H1 (cell line): ENCODE measurements at regions not wholly inside any gene's neighbourhood (a gene's known extent, or its start where the extent isn't known, plus 50 kb on each side); places are given as distances from the start of the nearest gene placed in this dataset.

Source experiments
- ATF2 ChIP-seq: IDR thresholded peaks from 2 replicates; pipeline ENCODE4 v1.6.1; 2012; ENCODE audit warnings: low read length, inconsistent platforms
- BRCA1 ChIP-seq: IDR thresholded peaks from 2 replicates; pipeline ENCODE4 v1.6.1; 2012; ENCODE audit warnings: low read depth, low read length, improper control_type of control experiment
- CBX5 ChIP-seq: fragments of 300-800, 300-1000 bp; sonication (generic); IDR thresholded peaks from 2 replicates; pipeline ENCODE4 v1.7.1; 2016; ENCODE audit warnings: antibody characterized with exemption, low read length, low read depth
- CEBPB ChIP-seq: IDR thresholded peaks from 2 replicates; pipeline ENCODE4 v1.6.1; 2012; ENCODE audit warnings: low read depth, low read length
- CTBP2 ChIP-seq: IDR thresholded peaks from 2 replicates; pipeline ENCODE4 v1.7.0; 2011; ENCODE audit warnings: borderline replicate concordance, mild to moderate bottlenecking, moderate library complexity, mixed read lengths, low read length; ENCODE audit not compliant: insufficient read depth, insufficient read length
- EGR1 ChIP-seq: IDR thresholded peaks from 2 replicates; pipeline ENCODE4 v1.6.1; 2011; ENCODE audit warnings: low read depth, low read length, borderline replicate concordance
- EP300 ChIP-seq, 2 experiments: IDR thresholded peaks; 1 replicate in 1 of 2; 2 replicates in 1 of 2; pipeline ENCODE4 v1.6.1; 2011 to 2012; ENCODE audit warnings: low read depth in 2 of 2, low read length in 2 of 2, mild to moderate bottlenecking in 2 of 2, borderline replicate concordance in 1 of 2, inconsistent platforms in 1 of 2, moderate library complexity in 1 of 2
- GABPA ChIP-seq: IDR thresholded peaks from 2 replicates; pipeline ENCODE4 v1.6.1; 2011; ENCODE audit warnings: mild to moderate bottlenecking, low read length, moderate library complexity, borderline replicate concordance; ENCODE audit not compliant: insufficient read depth
- JUN ChIP-seq: IDR thresholded peaks from 2 replicates; pipeline ENCODE4 v1.6.1; 2011; ENCODE audit warnings: low read depth, mild to moderate bottlenecking, improper control_type of control experiment, low read length
- KDM4A ChIP-seq: IDR thresholded peaks from one replicate; pipeline ENCODE4 v1.7.1; 2012; ENCODE audit warnings: low read depth, mild to moderate bottlenecking, moderate library complexity, low read length, inconsistent platforms; ENCODE audit not compliant: severe bottlenecking
- NANOG ChIP-seq: IDR thresholded peaks from 2 replicates; pipeline ENCODE4 v1.6.1; 2011; ENCODE audit warnings: low read length, low read depth, mild to moderate bottlenecking, inconsistent platforms; ENCODE audit not compliant: insufficient read depth, poor library complexity, severe bottlenecking
- NRF1 ChIP-seq: IDR thresholded peaks from 2 replicates; pipeline ENCODE4 v1.6.1; 2011; ENCODE audit warnings: mild to moderate bottlenecking, low read depth, low read length, improper control_type of control experiment
- RXRA ChIP-seq: IDR thresholded peaks from 2 replicates; pipeline ENCODE4 v1.6.1; 2011; ENCODE audit warnings: low read depth, mild to moderate bottlenecking, low read length, moderate library complexity; ENCODE audit not compliant: insufficient read depth
- SIRT6 ChIP-seq: IDR thresholded peaks from one replicate; pipeline ENCODE4 v1.7.1; 2012; ENCODE audit warnings: low read length, inconsistent platforms
- SIX5 ChIP-seq: IDR thresholded peaks from 2 replicates; pipeline ENCODE4 v1.6.1; 2011; ENCODE audit warnings: mild to moderate bottlenecking, low read depth, low read length
- SUZ12 ChIP-seq: fragments of 200-600 bp; sonication (generic); IDR thresholded peaks from 2 replicates; pipeline ENCODE4 v1.6.1; 2012; ENCODE audit warnings: mild to moderate bottlenecking, inconsistent platforms, low read length, moderate library complexity, mixed read lengths
- TF ChIP-seq, protein P1 (sequence below): IDR thresholded peaks from 2 replicates; pipeline ENCODE4 v1.6.1; 2011; ENCODE audit warnings: low read depth, mild to moderate bottlenecking, low read length; ENCODE audit not compliant: insufficient read depth

GRCh38 chr11:121741351-121741760 is 288.6 kb upstream of the SORL1-AS1 start (continued):
- TF ChIP-seq CTBP2 (no peak), CEBPB (no peak), GABPA (no peak), ATF2 (no peak), NRF1 (no peak), CBX5 (no peak), JUN (no peak), EP300 (IDR thresholded peaks at IDR 0.05; ENCODE audit: borderline replicate concordance in 1 of 2, low read depth in 2 of 2, low read length in 2 of 2) (no peak), BRCA1 (no peak), KDM4A (no peak), NANOG (no peak), SUZ12 (no peak), SIX5 (no peak), SIRT6 (no peak), EGR1 (no peak), RXRA (no peak)
- TF ChIP-seq, protein P1, sequence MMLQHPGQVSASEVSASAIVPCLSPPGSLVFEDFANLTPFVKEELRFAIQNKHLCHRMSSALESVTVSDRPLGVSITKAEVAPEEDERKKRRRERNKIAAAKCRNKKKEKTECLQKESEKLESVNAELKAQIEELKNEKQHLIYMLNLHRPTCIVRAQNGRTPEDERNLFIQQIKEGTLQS: no peak
